Esophagus mucosa (tissue), 1 donor: ENCODE measurements at regions not wholly inside any gene's neighbourhood (a gene's known extent, or its start where the extent isn't known, plus 50 kb on each side); places are given as distances from the start of the nearest gene placed in this dataset.
"Not testable (repeated sequence)": the region's sequence is repeated elsewhere in the genome, so short reads cannot be mapped to it uniquely, and the experiment has no call there.

ENCODE experiments used
- ATAC-seq: fragments of 200-7000 bp; cut with Tn5 transposase; one replicate; pipeline ENCODE4 v1.9.1; 2020
- donor health status: DM: yes; HTN: yes; CAD: no.

GRCh38 chr4:12929784-12930183 is 554.4 kb downstream of the RAB28 start:
- no peak for ATAC-seq

DNA sequence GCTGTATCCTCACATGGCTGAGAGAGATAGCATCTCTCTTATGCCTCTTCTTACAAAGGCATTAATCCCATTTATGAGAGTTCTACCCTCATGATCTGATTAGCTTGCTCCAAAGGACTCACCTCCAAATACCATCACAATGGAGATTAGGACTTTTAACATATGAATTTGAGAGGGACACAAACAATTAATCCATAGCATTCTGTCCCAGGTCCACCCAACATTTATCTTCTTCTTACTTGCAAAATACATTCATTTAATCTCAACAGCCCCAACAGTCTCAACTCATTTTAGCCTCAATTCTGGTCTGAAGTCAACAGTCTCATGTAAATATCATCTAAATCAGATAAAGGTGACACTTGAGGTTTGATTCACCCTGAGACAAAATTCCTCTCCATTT is 555.4 kb downstream of the RAB28 start:
- no peak for ATAC-seq

GRCh38 chr4:12926189-12927066 is 557.7 kb downstream of the RAB28 start:
- no peak for ATAC-seq

DNA sequence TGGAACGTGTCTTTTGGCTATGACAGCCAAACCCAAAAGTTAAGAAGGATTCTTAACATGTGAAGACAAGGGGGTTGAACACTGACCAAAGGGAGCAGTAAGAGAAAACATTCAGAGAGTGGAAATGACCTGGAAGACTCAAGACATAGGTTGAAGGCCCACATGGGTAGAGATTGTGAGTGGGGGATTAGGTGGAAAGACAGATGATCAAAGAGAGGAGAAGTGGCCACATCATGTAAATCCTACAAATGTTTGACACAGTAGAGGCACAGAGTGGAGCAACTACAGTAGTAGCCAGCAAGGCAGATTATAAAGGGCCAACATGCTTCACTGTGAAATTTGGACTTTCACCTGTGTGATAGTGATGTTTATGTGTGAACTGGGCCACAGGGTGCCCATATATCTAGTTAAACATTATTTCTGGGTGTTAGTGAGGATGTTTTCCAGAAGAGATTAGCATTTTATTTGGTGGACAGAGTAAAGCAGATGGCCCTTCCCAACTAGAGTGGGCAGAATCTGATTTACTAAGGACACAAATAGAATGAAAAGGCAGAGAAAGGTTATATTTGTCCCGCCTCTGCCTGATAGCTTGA is 559.3 kb downstream of the RAB28 start:
- ATAC-seq, result no peak

GRCh38 chr4:12924253-12924652 is 559.9 kb downstream of the RAB28 start:
- ATAC-seq, result no peak

DNA sequence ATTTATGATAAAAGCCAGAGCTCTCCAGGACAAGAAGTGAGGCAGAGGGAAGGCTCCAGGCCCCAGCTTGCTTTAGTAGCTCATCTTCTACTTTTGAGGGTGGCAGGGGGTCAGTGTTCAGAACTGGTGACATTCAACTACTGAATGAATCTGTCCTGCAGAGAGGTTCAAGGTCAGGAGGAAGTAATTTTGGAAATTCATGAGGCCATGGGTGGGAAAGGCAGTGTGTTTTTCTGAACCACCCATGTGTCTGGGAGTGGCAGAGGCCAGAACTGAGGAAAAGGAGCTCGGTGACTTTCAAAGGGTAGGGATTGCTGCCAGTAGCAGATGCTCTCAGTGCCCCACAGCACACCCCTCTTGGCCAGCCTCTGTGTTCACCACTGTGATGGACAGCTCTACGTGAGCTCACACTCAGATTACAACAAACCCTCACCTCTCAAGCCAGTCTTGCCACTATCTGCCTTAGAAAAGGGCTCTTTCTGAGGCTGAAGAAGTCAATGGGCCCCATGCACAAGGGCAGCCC is 571.2 kb downstream of the RAB28 start:
- ATAC-seq, result no peak

DNA sequence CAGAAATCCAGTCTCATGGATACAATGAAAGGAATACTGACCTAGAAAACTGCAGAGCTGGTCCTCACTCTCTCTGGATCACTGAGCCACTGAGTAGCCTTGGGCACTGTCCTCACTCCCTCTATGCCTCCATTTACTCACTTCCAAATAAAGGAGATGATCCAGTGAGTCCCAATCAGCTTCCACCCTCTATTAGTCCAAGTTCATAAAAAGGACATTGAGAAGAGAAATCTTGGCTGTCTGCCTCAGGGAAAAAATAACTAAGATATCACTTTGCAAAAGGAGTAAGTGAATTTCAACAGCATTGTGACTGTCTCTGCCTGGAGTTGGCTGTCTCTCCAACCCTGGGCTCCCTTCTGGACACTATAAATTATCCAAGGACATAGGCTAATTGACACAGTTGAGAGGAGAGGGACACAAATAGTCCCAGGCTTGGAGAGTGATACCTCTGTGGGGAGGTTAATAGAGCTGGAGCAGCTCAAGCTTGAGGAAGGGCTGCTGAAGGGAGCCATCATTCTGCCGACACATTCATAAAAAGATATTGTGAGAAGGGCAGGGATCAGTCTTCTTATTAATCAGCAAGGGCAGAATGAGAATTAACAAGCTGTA is 572.3 kb downstream of the RAB28 start:
- ATAC-seq, result no peak

DNA sequence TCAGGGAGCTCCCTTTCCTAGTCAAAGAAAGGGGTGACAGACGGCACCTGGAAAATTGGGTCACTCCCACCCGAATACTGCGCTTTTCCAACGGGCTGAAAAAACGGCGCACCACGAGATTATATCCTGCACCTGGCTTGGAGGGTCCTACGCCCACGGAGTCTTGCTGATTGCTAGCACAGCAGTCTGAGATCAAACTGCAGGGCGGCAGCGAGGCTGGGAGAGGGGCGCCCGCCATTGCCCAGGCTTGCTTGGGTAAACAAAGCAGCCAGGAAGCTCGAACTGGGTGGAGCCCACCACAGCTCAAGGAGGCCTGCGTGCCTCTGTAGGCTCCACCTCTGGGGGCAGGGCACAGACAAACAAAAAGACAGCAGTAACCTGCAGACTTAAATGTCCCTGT is 580.5 kb downstream of the RAB28 start:
- not testable (repeated sequence) for ATAC-seq

DNA sequence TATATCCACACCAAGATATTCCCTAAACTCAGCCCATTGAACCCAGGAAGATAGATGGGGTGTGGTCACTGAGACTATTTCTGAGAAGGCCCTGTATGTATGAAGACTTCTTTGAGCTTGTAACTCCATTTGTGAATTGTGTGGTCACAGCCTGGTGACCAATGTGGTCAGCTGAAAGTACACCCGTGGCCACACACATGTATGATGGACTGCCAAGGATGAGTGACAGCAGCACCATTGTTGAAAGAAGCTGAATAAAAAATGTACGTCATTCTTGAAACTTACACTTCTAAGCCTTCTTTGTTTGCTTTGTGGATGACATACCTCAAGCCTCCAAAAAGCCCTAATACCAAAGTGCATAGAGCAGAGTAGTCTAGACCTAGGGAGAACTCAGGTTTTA is 581.4 kb downstream of the RAB28 start:
- no peak for ATAC-seq

DNA sequence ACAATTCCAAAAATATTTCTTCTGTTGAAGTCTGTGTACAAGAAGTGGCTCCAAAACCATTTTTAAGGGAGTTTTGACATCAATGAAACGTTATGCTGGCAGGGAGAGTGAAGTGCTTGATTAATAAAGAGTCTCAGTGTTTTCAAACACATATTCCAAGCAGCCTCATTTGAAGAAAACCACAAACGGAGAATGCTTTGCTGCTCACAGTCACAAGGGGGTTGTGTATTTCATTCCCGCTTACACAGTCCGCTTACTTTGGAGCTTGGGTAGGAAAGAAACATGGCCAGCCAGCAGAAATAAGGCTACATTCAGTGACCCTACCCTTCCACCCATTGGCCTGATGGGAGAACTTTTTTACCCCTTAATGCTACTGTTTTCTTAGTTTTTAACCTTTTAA is 586.2 kb downstream of the RAB28 start:
- no peak for ATAC-seq

DNA sequence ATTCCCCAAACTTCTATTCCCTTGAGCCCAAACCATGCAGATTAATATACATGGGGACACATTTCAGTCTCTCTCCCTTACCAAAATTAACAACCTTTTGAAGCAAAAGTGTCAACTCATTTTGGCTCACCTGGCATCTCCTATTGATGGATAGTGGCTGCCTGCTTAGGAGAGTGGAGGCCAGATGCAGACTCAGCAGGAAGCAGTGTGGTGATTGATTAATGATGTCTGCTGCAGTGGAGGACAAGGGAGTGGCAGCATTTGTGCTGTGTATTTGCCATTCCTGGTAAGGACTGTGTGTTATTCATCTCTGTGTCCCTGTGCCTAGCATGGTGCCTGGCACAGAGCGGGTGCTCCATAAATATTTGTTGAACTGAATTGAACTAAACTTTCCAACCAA is 590.1 kb downstream of the RAB28 start:
- no peak for ATAC-seq

DNA sequence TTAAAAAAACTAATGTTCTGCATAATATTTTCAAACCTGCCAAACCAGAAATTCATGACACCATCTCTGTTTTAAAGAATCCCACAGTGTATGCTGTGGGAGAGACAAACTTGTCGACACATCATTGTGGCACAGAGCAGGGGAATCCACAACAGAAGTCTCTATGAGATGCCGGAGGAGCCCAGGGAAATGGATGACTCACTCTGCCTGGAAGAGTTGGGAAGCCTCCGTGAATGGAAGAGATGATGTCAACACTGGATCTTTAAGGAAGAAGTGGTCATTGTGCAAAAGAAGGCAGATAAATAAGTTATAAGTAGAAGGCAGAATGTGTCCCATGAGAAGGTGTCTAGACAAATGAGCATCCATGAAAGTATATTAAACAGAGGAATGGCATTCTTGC is 595.1 kb downstream of the RAB28 start:
- no peak for ATAC-seq

DNA sequence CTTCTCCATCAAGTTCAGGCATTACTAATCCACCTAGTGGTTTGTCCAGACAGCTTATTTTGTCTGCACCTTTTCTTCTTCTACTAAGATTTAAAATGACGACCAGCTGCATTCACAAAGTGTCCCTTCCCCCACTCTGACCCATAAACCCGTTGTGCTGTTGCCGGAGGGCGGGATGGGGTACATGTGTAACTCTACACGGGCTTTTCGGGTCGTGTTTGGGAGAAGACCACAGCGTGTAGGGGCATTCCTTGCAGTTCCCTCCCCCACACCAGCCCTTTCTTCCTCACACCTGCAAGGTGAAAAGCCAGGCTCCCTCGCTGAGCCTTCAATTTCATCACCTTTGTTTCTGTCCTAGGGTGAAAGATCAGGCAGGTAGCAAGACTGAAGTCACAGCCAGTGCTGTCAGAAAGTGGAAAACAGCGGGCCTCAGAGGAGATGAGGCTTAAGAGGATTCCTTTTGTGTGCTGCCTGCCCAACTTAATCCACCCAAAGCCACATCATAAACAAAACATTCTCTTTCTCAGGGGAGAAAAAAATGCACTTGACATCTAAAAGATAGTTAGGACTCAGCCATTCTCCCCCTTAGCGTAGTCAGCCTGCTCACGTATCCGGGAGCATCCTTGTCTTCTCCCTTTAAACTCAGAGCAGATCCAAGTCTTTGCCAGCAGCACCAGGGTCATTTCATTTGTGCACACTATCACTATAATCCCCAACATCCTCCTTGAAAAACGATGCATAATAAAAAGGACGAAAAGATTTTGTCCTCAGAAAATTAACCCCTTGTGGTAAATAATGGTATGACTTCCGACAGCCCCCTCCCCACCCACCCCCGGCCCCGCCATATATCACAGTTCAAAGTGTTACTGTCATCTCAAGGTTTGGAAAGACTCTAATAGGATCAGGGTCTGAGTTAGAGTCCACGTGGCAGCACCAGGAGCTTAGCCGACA is 599.0 kb downstream of the RAB28 start:
- ATAC-seq, result no peak

- ATAC-seq, result no peak
Observed at GRCh38 chr4:12881945-12882584, 602.1 kb downstream of the RAB28 start.

DNA sequence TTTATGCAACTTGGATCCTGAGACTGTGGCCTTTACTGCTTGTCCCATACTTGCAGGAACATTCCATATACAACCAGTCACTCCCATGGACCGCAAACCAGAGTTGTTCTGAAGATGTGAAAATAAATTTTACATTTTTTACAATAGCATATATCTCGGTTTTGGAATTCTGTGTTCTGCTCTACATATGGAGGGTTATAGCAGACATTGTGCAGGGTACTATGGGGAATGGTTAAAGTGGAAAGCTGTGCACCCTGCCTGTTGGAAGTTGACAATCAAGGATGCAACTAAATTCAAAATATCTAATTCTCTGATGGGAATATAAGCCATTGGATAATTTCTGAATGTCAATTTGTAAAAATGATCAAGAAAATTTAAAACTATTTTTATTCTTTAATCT is 603.3 kb downstream of the RAB28 start:
- ATAC-seq, result no peak

DNA sequence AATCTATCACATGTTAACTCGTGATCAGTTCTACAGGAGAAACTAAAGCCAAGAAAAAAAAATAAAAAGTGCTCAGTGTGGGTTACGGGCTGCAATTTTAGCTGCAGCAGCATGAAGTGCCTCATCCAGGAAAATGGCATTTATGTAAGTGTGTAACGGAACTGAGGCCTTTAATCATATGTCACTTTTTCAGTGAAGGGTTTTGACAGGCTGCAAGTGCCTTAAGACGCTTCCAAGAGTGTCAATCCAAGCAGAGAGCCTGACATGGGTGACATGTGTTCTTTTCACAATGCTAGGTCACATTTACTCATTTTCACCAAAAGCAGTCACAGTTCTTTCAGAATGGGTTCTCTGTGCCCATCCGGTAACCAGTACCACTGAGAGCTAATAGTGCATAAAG is 604.6 kb downstream of the RAB28 start:
- ATAC-seq, result no peak

DNA sequence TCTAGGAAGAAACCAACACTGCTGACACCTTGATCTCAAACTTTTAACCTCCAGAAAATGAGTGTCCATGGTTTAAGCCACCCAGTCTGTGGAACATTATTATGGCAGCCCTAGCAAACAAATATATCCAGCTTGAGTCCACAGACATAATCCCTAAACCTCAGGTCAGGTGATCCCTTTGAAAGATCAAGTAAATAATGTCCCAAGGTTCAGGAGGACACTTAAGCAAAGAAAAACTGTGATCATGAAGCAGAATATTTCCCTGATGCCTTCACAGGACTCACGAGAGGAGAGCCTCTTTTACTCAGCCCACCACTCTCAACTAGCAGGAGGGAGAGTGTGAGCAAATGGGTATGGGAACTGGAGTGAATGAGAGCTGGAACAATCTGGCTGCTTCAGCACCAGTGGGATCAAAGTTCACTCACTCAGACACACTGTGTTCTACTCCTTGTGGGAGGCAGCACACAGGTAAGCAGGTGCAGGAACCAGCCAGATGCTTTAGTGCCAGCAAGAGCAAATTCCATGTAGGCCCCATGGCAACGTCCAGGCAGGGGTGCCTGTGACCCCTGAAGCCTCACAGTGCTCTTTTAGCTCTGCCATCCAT is 608.4 kb downstream of the RAB28 start:
- no peak for ATAC-seq

- no peak for ATAC-seq
Observed at GRCh38 chr4:12873351-12873750, 610.8 kb downstream of the RAB28 start.

- ATAC-seq, result no peak
Observed at GRCh38 chr4:12861422-12861821, 622.7 kb downstream of the RAB28 start.

DNA sequence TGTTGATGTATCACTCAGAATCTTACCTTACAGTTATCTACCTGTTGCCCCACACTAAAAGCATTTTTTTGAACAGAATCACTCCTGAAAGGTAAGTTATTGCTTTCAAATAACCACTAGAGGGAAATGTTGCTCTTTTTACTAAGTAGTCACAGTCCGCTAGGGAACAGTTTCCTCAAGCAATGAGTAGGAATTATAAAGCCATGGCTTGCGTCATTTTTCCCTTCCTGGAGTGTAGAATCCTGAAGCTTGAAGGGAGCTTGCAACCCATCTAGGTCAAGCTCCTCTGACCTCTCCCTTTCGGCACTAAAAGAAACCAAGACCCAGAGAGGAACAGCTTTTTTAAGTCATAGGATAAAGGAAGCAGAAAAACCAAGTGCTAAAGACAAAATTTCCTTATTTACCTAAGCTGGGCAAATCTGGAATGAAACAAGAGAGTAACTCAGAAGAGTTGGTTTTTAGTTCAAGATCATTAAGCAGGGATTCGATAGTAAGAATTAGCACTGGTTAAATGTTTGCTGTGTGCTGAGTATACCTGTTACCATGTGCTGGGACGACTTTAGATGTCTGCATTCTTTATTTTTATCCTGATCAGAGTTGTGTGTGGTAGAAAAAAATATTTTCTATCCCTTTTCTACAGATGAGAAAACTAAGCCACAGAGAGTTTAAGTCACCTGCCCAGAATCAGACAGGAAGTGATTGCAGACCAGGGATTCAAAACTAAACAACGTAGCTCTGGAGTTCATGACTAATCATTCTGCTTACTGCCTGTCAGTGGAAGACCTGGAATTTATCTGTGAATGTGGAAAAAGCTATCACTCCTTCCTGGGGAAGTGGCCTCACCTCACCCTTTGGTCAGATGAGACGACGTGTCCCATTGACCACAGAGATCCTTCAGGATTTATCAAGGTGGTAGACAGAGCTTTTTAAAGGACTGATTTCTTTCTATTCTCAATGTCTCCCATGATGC is 631.5 kb downstream of the RAB28 start:
- ATAC-seq, result peak; percentile 67
